ENCODE measurements at regions not wholly inside any gene's neighbourhood (a gene's known extent, or its start where the extent isn't known, plus 50 kb on each side); places are given as distances from the start of the nearest gene placed in this dataset.

- ChIA-PET CTCF (no interaction called here), POLR2A (no interaction called here)
- Mint-ChIP-seq H3K9me3 (peaks cover 0 to 23% (median 7%) of the 10 kb centered on the region in 11 donors), H3K36me3 (no peaks in the 10 kb centered on the region), H3K4me3 (no peak overlapping the region), H3K4me1 (no peaks in the 10 kb centered on the region), H3K27me3 (no peaks in the 10 kb centered on the region), H3K27ac (no peak overlapping the region)
- no peaks in the 10 kb centered on the region for H3K27me3 ChIP-seq (ENCODE audit: control insufficient read depth in 2 of 2, insufficient read depth in 2 of 2, low read length in 2 of 2)
- no peak for DNase-seq
- intact Hi-C loops (cut with micrococcal nuclease) = no loop called here
- H3K9me3 ChIP-seq (ENCODE audit: control insufficient read depth in 2 of 3, low read length in 3 of 3) = no peaks in the 10 kb centered on the region
- no peak for ATAC-seq
- no peaks in the 10 kb centered on the region for H3K4me1 ChIP-seq (ENCODE audit: control insufficient read depth in 2 of 2, insufficient read depth in 2 of 2, low read length in 2 of 2)
- no peak overlapping the region for H3K27ac ChIP-seq (ENCODE audit: low read depth, low read length)
- no peaks in the 10 kb centered on the region for H3K36me3 ChIP-seq (ENCODE audit: control insufficient read depth in 2 of 3, insufficient read depth in 3 of 3, low read length in 3 of 3)
- no peak overlapping the region for H3K4me3 ChIP-seq (ENCODE audit: low read length)
Measured at GRCh38 chr2:82320296-82320695, 2015.7 kb upstream of the LRRTM1 start.

DNA sequence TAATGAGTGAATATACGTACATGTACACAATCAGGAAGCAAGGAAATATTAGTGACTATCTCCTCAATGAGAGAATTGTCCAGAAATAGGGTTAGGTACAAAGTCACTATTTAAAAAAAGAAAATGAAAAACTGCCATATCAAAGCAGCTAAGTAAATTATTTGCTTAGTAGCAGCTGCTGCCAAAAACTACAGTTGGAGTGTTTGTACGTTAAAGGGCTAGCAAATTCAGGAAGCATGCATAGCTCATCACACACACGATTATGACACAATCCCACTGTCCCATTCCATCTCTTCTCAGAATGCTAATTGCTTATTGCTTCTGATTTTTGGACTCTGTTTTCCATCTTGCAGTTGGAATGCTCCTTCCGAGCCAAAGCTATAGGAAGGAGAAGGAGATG, 2012.5 kb upstream of the LRRTM1 start:
- intact Hi-C loops (cut with micrococcal nuclease) = no loop called here
- Histone ChIP-seq H3K27ac (ENCODE audit: low read depth, low read length) (no peak overlapping the region), H3K36me3 (ENCODE audit: control insufficient read depth in 2 of 3, insufficient read depth in 3 of 3, low read length in 3 of 3) (no peaks in the 10 kb centered on the region), H3K9me3 (ENCODE audit: control insufficient read depth in 2 of 3, low read length in 3 of 3) (no peaks in the 10 kb centered on the region), H3K27me3 (ENCODE audit: control insufficient read depth in 2 of 2, insufficient read depth in 2 of 2, low read length in 2 of 2) (no peaks in the 10 kb centered on the region), H3K4me3 (ENCODE audit: low read length) (no peak overlapping the region), H3K4me1 (ENCODE audit: control insufficient read depth in 2 of 2, insufficient read depth in 2 of 2, low read length in 2 of 2) (no peaks in the 10 kb centered on the region)
- DNase-seq (no peak), ATAC-seq (no peak)
- ChIA-PET POLR2A (no interaction called here), CTCF (no interaction called here)
- Mint-ChIP-seq H3K27me3 (no peaks in the 10 kb centered on the region), H3K4me1 (no peaks in the 10 kb centered on the region), H3K27ac (no peak overlapping the region), H3K4me3 (no peak overlapping the region), H3K9me3 (peaks cover 0 to 23% (median 4%) of the 10 kb centered on the region in 11 donors), H3K36me3 (no peaks in the 10 kb centered on the region)

DNA sequence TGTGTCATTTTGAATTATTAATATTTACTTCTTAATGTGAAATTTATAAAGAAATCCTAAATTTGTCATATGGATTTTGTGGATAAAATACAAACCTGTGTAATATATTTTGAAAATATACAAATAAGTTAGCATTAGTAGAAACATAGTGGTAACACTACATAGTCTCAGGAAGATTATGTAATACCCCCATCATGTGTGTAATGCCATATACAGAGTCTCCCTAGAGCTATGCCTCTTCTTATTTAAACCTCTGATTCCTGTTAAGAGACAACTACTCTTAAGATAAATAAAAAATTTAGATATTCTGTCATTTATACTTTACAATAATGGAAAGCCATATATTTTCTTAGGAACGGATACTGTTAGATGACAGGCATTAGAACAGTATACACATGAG, 2012.0 kb upstream of the LRRTM1 start:
- Mint-ChIP-seq H3K4me1 (no peaks in the 10 kb centered on the region), H3K36me3 (no peaks in the 10 kb centered on the region), H3K9me3 (peaks cover 0 to 21% (median 4%) of the 10 kb centered on the region in 11 donors), H3K27me3 (no peaks in the 10 kb centered on the region), H3K27ac (no peak overlapping the region), H3K4me3 (no peak overlapping the region)
- POLR2A ChIA-PET = no interaction called here
- no peak overlapping the region for H3K4me3 ChIP-seq (ENCODE audit: low read length)
- CTCF ChIA-PET = no interaction called here
- H3K27ac ChIP-seq (ENCODE audit: low read depth, low read length) = no peak overlapping the region
- H3K9me3 ChIP-seq (ENCODE audit: control insufficient read depth in 2 of 3, low read length in 3 of 3) = no peaks in the 10 kb centered on the region
- H3K36me3 ChIP-seq (ENCODE audit: control insufficient read depth in 2 of 3, insufficient read depth in 3 of 3, low read length in 3 of 3) = no peaks in the 10 kb centered on the region
- intact Hi-C loops (cut with micrococcal nuclease) = no loop called here
- H3K4me1 ChIP-seq (ENCODE audit: control insufficient read depth in 2 of 2, insufficient read depth in 2 of 2, low read length in 2 of 2) = no peaks in the 10 kb centered on the region
- H3K27me3 ChIP-seq (ENCODE audit: control insufficient read depth in 2 of 2, insufficient read depth in 2 of 2, low read length in 2 of 2) = no peaks in the 10 kb centered on the region
- no peak for ATAC-seq
- DNase-seq = no peak

- POLR2A ChIA-PET = no interaction called here
- Histone ChIP-seq H3K4me3 (ENCODE audit: low read length) (no peak overlapping the region), H3K9me3 (ENCODE audit: control insufficient read depth in 2 of 3, low read length in 3 of 3) (no peaks in the 10 kb centered on the region), H3K27ac (ENCODE audit: low read depth, low read length) (no peak overlapping the region), H3K27me3 (ENCODE audit: control insufficient read depth in 2 of 2, insufficient read depth in 2 of 2, low read length in 2 of 2) (no peaks in the 10 kb centered on the region), H3K4me1 (ENCODE audit: control insufficient read depth in 2 of 2, insufficient read depth in 2 of 2, low read length in 2 of 2) (no peaks in the 10 kb centered on the region), H3K36me3 (ENCODE audit: control insufficient read depth in 2 of 3, insufficient read depth in 3 of 3, low read length in 3 of 3) (no peaks in the 10 kb centered on the region)
- Mint-ChIP-seq H3K4me1 (no peaks in the 10 kb centered on the region), H3K4me3 (no peak overlapping the region), H3K27me3 (no peaks in the 10 kb centered on the region), H3K9me3 (peaks cover 0 to 17% (median 2%) of the 10 kb centered on the region in 11 donors), H3K36me3 (no peaks in the 10 kb centered on the region), H3K27ac (no peak overlapping the region)
- DNase-seq (no peak), ATAC-seq (no peak)
- intact Hi-C loops (cut with micrococcal nuclease) = no loop called here
- CTCF ChIA-PET = no interaction called here
Measured at GRCh38 chr2:82314836-82315472, 2010.4 kb upstream of the LRRTM1 start.

DNA sequence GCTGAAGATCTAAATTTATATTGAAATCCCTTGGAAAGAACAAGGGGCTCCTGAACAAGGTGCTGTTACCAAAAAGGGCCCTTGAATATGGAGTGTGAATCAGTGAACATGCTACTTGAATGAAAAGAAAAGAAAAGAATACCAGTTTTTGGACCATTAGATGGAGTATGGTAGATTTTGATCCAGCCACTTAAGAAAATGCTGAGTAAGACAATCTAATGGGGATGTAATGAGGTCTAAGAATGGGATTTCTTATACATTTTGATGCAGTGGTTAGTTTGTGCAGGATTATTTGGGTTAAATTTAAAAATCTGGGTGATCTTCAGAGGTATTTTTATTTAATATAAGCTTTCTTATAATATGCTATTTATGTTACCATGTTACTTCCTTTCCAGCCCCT, 2003.0 kb upstream of the LRRTM1 start:
- CTCF ChIA-PET = no interaction called here
- Histone ChIP-seq H3K4me1 (ENCODE audit: control insufficient read depth in 2 of 2, insufficient read depth in 2 of 2, low read length in 2 of 2) (no peaks in the 10 kb centered on the region), H3K4me3 (ENCODE audit: low read length) (no peak overlapping the region), H3K36me3 (ENCODE audit: control insufficient read depth in 2 of 3, insufficient read depth in 3 of 3, low read length in 3 of 3) (no peaks in the 10 kb centered on the region), H3K27me3 (ENCODE audit: control insufficient read depth in 2 of 2, insufficient read depth in 2 of 2, low read length in 2 of 2) (no peaks in the 10 kb centered on the region), H3K27ac (ENCODE audit: low read depth, low read length) (no peak overlapping the region), H3K9me3 (ENCODE audit: control insufficient read depth in 2 of 3, low read length in 3 of 3) (no peaks in the 10 kb centered on the region)
- Mint-ChIP-seq H3K9me3 (peaks cover 0 to 13% (median 6%) of the 10 kb centered on the region in 11 donors), H3K27ac (no peak overlapping the region), H3K4me1 (no peaks in the 10 kb centered on the region), H3K27me3 (no peaks in the 10 kb centered on the region), H3K36me3 (no peaks in the 10 kb centered on the region), H3K4me3 (no peak overlapping the region)
- POLR2A ChIA-PET = no interaction called here
- DNase-seq (no peak), ATAC-seq (no peak)
- intact Hi-C loops (cut with micrococcal nuclease) = no loop called here

GRCh38 chr2:82301506-82301905, 1997.0 kb upstream of the LRRTM1 start:
- POLR2A ChIA-PET = no interaction called here
- H3K4me1 ChIP-seq (ENCODE audit: control insufficient read depth in 2 of 2, insufficient read depth in 2 of 2, low read length in 2 of 2) = no peaks in the 10 kb centered on the region
- H3K36me3 ChIP-seq (ENCODE audit: control insufficient read depth in 2 of 3, insufficient read depth in 3 of 3, low read length in 3 of 3) = no peaks in the 10 kb centered on the region
- Mint-ChIP-seq H3K36me3 (peaks cover 0 to 5% (median 0%) of the 10 kb centered on the region in 5 donors), H3K27ac (no peak overlapping the region), H3K9me3 (peaks cover 3 to 39% (median 8%) of the 10 kb centered on the region in 11 donors), H3K4me3 (no peak overlapping the region), H3K27me3 (no peaks in the 10 kb centered on the region), H3K4me1 (no peaks in the 10 kb centered on the region)
- H3K4me3 ChIP-seq (ENCODE audit: low read length) = no peak overlapping the region
- CTCF ChIA-PET = no interaction called here
- ATAC-seq = no peak
- no peaks in the 10 kb centered on the region for H3K27me3 ChIP-seq (ENCODE audit: control insufficient read depth in 2 of 2, insufficient read depth in 2 of 2, low read length in 2 of 2)
- no peak for DNase-seq
- no peak overlapping the region for H3K27ac ChIP-seq (ENCODE audit: low read depth, low read length)
- intact Hi-C loops (cut with micrococcal nuclease) = no loop called here
- peaks cover 0 to 6% (median 0%) of the 10 kb centered on the region in 3 experiments for H3K9me3 ChIP-seq (ENCODE audit: control insufficient read depth in 2 of 3, low read length in 3 of 3)

- POLR2A ChIA-PET = no interaction called here
- intact Hi-C loops (cut with micrococcal nuclease) = no loop called here
Measured at GRCh38 chr2:82289446-82289845, 1984.9 kb upstream of the LRRTM1 start.

More at GRCh38 chr2:82289446-82289845, 1984.9 kb upstream of the LRRTM1 start:
- Histone ChIP-seq H3K4me3 (ENCODE audit: low read length) (no peak overlapping the region), H3K4me1 (ENCODE audit: control insufficient read depth in 2 of 2, insufficient read depth in 2 of 2, low read length in 2 of 2) (no peaks in the 10 kb centered on the region), H3K27me3 (ENCODE audit: control insufficient read depth in 2 of 2, insufficient read depth in 2 of 2, low read length in 2 of 2) (no peaks in the 10 kb centered on the region), H3K9me3 (ENCODE audit: control insufficient read depth in 2 of 3, low read length in 3 of 3) (no peaks in the 10 kb centered on the region), H3K36me3 (ENCODE audit: control insufficient read depth in 2 of 3, insufficient read depth in 3 of 3, low read length in 3 of 3) (no peaks in the 10 kb centered on the region), H3K27ac (ENCODE audit: low read depth, low read length) (no peak overlapping the region)
- CTCF ChIA-PET = no interaction called here
- Mint-ChIP-seq H3K4me1 (no peaks in the 10 kb centered on the region), H3K9me3 (peaks cover 1 to 30% (median 7%) of the 10 kb centered on the region in 11 donors), H3K4me3 (no peak overlapping the region), H3K27ac (no peak overlapping the region), H3K36me3 (no peaks in the 10 kb centered on the region), H3K27me3 (no peaks in the 10 kb centered on the region)
- DNase-seq (no peak), ATAC-seq (no peak)
